ENCODE measurements at regions not wholly inside any gene's neighbourhood (a gene's known extent, or its start where the extent isn't known, plus 50 kb on each side); places are given as distances from the start of the nearest gene placed in this dataset.

GRCh38 chr15:47602121-47602520, 115.2 kb upstream of the SEMA6D start:
- DNase-seq = no peak

GRCh38 chr15:47603026-47603425, 114.3 kb upstream of the SEMA6D start:
- Histone ChIP-seq H3K9me3 (ENCODE audit: severe bottlenecking) (no peaks in the 10 kb centered on the region), H3K27ac (peak overlapping the region; percentile 9), H3K36me3 (no peaks in the 10 kb centered on the region), H3K4me3 (ENCODE audit: low read depth, low read length) (no peak overlapping the region), H3K27me3 (ENCODE audit: insufficient read depth, low read depth, severe bottlenecking) (no peaks in the 10 kb centered on the region)
- no peak for DNase-seq
- TF ChIP-seq, protein P1, sequence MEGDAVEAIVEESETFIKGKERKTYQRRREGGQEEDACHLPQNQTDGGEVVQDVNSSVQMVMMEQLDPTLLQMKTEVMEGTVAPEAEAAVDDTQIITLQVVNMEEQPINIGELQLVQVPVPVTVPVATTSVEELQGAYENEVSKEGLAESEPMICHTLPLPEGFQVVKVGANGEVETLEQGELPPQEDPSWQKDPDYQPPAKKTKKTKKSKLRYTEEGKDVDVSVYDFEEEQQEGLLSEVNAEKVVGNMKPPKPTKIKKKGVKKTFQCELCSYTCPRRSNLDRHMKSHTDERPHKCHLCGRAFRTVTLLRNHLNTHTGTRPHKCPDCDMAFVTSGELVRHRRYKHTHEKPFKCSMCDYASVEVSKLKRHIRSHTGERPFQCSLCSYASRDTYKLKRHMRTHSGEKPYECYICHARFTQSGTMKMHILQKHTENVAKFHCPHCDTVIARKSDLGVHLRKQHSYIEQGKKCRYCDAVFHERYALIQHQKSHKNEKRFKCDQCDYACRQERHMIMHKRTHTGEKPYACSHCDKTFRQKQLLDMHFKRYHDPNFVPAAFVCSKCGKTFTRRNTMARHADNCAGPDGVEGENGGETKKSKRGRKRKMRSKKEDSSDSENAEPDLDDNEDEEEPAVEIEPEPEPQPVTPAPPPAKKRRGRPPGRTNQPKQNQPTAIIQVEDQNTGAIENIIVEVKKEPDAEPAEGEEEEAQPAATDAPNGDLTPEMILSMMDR (IDR thresholded peaks at IDR 0.05; ENCODE audit: low read depth, low read length) = no peak

More at GRCh38 chr15:47602121-47602520, 115.2 kb upstream of the SEMA6D start:
- TF ChIP-seq, protein P1 (IDR thresholded peaks at IDR 0.05; ENCODE audit: low read depth, low read length) = no peak
- Histone ChIP-seq H3K4me3 (ENCODE audit: low read depth, low read length) (no peak overlapping the region), H3K27me3 (ENCODE audit: insufficient read depth, low read depth, severe bottlenecking) (no peaks in the 10 kb centered on the region), H3K36me3 (no peaks in the 10 kb centered on the region), H3K27ac (no peak overlapping the region; the same call in 1 of the 2 replicates), H3K9me3 (ENCODE audit: severe bottlenecking) (no peaks in the 10 kb centered on the region)

GRCh38 chr15:47607695-47608094, 109.6 kb upstream of the SEMA6D start:
- H3K27ac ChIP-seq = no peak overlapping the region

GRCh38 chr15:47609693-47610092, 107.6 kb upstream of the SEMA6D start:
- no peak for DNase-seq
- no peaks in the 10 kb centered on the region for H3K36me3 ChIP-seq
- no peak overlapping the region for H3K4me3 ChIP-seq (ENCODE audit: low read depth, low read length)
- TF ChIP-seq, protein P1 (IDR thresholded peaks at IDR 0.05; ENCODE audit: low read depth, low read length) = no peak
- no peaks in the 10 kb centered on the region for H3K27me3 ChIP-seq (ENCODE audit: insufficient read depth, low read depth, severe bottlenecking)
- H3K27ac ChIP-seq = no peak overlapping the region
- no peaks in the 10 kb centered on the region for H3K9me3 ChIP-seq (ENCODE audit: severe bottlenecking)

More at GRCh38 chr15:47607695-47608094, 109.6 kb upstream of the SEMA6D start:
- no peak for DNase-seq
- H3K4me3 ChIP-seq (ENCODE audit: low read depth, low read length) = no peak overlapping the region
- no peaks in the 10 kb centered on the region for H3K9me3 ChIP-seq (ENCODE audit: severe bottlenecking)
- TF ChIP-seq, protein P1 (IDR thresholded peaks at IDR 0.05; ENCODE audit: low read depth, low read length) = no peak
- no peaks in the 10 kb centered on the region for H3K27me3 ChIP-seq (ENCODE audit: insufficient read depth, low read depth, severe bottlenecking)
- H3K36me3 ChIP-seq = no peaks in the 10 kb centered on the region

DNA sequence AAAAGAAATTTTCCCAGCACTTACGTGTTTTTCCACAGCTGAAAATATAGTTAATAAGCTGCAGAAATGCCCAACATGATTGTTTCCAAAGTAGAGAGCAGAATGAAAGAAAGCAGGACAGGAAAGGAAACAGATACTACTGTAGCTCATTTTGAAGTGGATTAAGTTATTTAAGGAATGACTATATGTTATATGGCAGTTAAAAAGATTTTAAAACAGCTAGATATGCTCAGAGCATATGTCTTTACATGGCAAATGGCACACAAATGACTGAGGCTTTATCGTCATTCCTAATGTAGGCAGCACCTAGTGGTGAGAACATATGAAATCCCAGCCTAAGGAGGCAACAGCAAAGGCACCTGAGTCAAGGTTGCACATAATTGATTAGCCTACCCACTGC, 106.6 kb upstream of the SEMA6D start:
- Histone ChIP-seq H3K9me3 (ENCODE audit: severe bottlenecking) (no peaks in the 10 kb centered on the region), H3K27me3 (ENCODE audit: insufficient read depth, low read depth, severe bottlenecking) (no peaks in the 10 kb centered on the region), H3K36me3 (no peaks in the 10 kb centered on the region), H3K27ac (no peak overlapping the region), H3K4me3 (ENCODE audit: low read depth, low read length) (no peak overlapping the region)
- DNase-seq = no peak
- TF ChIP-seq, protein P1 (IDR thresholded peaks at IDR 0.05; ENCODE audit: low read depth, low read length) = peak; percentile 34; the same call in 1 of the 2 replicates

DNA sequence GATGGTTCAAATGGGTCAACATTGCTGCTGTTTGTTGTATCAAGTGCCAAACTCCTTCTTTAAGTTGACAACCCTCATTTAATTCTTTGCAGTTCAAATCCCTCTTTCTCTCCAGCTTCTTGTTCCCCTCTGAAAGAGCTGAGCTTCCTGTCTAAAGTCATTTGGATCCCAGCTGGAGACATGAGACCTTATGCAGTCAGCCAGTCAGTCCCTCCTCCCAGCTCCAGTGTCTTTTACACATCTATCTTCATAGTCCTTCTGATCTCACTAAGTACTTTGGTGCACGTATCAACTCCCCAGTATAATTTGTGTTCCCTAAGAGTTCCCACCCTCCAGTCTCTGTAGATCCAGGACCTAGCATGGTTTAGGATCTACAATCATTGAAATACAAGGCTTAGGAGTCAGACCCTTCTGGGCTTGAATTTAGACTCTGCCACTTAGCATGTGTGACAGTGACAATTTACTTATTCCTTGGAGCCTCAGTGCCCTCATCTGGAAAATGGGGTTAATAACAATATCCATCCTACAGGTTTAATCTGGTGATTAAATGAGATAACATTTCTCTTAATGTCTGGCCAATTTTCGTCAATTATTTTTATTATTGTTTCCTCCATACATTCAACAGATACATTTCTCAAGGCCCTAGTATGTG, 102.8 kb upstream of the SEMA6D start:
- no peak for DNase-seq
- no peak overlapping the region for H3K4me3 ChIP-seq (ENCODE audit: low read depth, low read length)
- H3K36me3 ChIP-seq = no peaks in the 10 kb centered on the region
- TF ChIP-seq, protein P1 (IDR thresholded peaks at IDR 0.05; ENCODE audit: low read depth, low read length) = no peak
- H3K9me3 ChIP-seq (ENCODE audit: severe bottlenecking) = no peaks in the 10 kb centered on the region
- no peak overlapping the region for H3K27ac ChIP-seq
- H3K27me3 ChIP-seq (ENCODE audit: insufficient read depth, low read depth, severe bottlenecking) = no peaks in the 10 kb centered on the region

Data from WERI-Rb-1 (cell line).